C4-2B (cell line): ENCODE measurements at regions not wholly inside any gene's neighbourhood (a gene's known extent, or its start where the extent isn't known, plus 50 kb on each side); places are given as distances from the start of the nearest gene placed in this dataset.

Experiments
- ZFX ChIP-seq: fragments of 450-650 bp; IDR thresholded peaks from 2 replicates; pipeline ENCODE4 v1.6.1; 2017
- TF ChIP-seq, protein P1 (sequence below): fragments of 450-650 bp; conservative IDR thresholded peaks from 2 replicates; pipeline ENCODE4 v1.5.1; 2017; ENCODE audit warnings: mild to moderate bottlenecking

DNA sequence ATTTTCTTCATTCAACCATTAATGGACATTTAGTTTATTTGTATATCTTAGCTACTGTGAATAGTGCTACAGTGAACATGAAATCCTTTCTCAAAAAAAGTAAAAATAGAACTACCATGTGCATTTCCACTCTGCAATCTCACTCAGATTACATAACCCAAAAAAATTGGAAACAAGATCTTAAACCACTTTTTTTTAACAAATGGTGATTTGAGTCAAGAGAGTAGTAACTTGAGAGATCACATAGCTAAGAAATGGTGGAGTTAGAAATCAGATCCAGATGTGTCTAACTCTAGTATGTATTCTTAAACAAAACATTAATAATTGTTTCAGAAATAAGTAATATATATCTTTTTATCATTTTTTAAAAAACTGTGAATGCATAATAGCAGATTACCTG is 318.3 kb upstream of the SGCG start:
- TF ChIP-seq, protein P1, sequence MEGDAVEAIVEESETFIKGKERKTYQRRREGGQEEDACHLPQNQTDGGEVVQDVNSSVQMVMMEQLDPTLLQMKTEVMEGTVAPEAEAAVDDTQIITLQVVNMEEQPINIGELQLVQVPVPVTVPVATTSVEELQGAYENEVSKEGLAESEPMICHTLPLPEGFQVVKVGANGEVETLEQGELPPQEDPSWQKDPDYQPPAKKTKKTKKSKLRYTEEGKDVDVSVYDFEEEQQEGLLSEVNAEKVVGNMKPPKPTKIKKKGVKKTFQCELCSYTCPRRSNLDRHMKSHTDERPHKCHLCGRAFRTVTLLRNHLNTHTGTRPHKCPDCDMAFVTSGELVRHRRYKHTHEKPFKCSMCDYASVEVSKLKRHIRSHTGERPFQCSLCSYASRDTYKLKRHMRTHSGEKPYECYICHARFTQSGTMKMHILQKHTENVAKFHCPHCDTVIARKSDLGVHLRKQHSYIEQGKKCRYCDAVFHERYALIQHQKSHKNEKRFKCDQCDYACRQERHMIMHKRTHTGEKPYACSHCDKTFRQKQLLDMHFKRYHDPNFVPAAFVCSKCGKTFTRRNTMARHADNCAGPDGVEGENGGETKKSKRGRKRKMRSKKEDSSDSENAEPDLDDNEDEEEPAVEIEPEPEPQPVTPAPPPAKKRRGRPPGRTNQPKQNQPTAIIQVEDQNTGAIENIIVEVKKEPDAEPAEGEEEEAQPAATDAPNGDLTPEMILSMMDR: no peak
- TF ChIP-seq ZFX: no peak
